HG03521 (cell line): ENCODE measurements at regions not wholly inside any gene's neighbourhood (a gene's known extent, or its start where the extent isn't known, plus 50 kb on each side); places are given as distances from the start of the nearest gene placed in this dataset.

Source experiments
- ATAC-seq: cut with Tn5 transposase; IDR thresholded peaks from one replicate; pipeline ENCODE4 v1.9.1; 2021; ENCODE audit warnings: mild to moderate bottlenecking, moderate library complexity; ENCODE audit not compliant: unreplicated experiment

DNA sequence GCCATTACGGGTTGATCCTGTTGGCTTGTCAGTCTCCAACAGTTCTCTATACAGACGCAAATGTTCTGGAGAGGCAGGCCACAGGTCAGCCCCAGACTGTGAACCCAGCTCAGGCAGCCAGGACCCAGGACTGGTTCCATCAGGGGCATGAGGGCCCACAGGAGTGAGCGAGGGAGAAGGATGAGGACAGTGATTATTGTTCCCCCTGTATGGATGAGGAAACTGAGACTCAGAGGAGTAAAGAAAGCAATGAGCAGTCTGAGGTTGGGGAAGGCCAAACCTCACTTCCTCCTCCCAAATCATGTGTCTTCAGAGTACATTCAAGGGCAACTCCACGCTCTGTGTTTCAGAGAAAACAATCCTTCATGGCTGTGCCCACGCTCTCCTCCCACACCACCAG lies 121.9 kb downstream of the RPLP1 start:
- ATAC-seq = no peak

DNA sequence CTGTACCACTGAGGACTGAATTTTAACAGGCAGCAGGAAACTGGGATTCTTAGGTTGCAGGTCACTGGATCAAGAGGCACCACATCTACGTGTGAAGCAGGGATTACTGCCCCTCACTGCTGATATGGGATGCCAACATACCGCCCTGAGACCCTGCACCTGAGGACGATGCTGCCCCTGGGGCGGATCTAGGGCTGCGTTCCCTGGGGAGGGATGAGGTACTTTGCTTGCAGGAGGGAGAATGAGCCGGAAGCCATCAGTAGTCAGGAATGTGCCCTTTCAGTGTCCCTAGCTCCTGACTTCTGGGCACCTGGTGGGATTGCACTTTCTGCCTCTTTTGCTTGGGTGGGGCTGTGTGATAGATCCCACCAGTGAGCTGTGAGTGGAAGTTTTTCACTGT lies 122.8 kb downstream of the RPLP1 start:
- ATAC-seq = no peak

DNA sequence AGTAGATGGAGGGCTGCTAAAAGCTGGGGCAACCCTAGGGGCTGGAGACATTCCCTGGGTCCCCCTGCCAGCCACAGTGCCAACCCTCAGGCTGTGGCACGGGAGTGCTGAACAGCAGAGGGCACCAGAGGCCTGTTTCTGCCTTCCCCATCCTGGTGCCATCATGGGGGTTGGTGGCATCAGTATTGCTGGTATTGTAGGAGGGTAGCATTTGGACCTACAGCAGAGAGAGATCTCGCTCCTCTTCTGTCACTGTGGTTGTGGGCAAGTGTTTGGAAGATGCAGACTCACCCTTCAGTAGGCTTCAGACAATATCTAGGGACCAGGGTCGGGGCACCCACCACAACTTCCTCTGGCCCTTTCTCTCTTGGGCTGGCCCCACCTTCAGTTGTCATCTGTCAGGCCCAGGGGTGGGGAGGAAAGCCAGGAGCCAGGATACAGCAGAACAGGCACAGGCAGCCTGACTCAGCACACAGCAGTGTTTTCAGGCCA lies 123.5 kb downstream of the RPLP1 start:
- ATAC-seq = no peak

DNA sequence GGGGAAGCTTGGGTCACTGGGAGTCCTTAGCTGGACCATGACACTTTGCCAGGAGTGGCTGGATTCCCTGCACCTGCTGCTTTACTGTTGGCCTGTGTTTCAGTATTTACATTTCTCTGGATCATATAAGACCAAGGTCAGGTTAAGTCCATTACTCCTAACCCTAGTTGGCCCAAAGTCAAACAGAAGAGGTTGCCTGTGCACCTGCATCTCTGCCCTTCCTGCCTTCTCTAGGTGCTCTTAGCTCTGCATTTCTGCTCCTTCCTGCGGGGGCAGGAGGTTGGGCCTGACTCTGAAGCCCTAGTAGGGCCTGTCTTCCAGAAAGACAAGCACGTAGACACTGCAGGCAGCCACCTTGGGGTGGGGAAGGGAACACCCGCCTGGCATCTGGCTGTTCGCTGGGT lies 124.3 kb downstream of the RPLP1 start:
- no peak for ATAC-seq

DNA sequence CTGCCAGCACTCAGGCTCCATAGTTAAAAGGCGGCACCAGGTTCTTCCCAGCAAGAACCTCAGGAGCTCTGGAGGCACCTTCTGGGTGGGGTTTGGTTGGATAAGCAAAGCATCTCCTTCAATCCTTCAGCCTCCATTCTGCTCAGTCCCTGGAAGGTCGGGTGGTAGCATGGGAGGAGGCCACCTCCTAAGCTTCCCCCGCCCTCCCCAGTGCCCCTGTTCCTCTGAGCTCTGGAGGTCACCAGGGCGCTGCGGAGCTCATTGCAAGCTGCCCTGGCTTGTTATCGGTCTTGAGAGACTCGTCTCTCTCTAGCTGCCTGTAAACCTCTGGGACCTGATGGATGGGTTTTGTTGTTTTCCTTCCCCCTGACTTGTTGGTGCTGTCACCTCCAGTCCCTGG lies 124.8 kb downstream of the RPLP1 start:
- no peak for ATAC-seq

DNA sequence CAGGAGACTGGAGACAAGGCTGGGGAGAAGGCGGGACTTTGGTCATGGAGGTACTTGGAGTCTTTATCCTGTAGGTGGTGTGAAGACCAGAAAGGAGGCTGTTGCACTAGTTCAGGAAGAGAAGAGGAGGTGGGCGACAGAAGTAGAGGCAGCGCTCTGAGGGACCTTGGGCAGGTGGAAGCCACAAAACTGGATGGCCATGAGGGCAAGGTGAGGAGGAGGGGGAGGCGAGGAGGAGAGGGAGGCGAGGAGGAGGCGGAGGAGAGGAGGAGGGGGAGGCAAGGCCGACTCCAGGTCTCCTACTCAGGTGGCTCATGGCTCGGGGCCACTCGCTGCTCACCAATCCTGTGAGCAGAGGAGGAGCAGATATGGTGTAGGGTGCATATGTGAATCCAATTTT lies 125.6 kb downstream of the RPLP1 start:
- no peak for ATAC-seq

DNA sequence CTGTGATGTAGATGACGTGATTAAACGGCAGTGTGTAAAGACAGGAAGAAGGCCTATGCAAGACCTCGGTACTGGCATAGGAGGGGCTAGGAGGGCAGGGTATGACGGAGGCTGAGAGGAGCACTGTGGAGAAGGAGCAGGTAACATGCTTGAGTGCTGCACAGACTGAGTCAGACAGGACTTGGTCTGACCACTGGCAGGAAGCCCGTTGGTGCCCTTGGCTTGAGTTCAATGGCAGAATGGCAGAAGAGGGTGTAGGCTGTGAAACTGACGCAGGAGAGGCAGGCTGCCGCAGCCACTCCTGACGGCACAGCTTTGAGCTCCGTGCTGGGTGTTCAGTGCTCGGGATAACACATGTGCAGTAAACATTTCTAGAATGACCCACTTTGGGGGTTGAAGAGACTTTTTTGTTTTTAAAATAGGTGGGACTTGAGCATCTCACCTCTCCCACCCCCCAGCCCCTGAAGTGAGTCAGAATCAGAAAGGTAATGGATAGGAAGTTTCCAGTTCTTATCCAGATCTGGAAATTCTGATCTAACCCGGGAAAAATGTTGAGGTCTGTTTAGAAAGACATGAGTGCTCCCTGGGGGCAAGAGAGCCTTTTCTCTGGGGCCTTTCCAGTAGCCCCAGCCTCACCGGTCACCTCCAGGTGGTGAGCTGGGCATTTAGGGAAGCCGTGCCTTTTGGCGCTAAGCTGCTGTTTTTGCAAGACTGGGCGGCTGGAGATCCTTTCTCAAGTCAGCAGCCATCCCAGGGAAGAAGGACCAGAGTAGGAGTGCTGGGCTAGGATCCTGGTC lies 126.4 kb downstream of the RPLP1 start:
- ATAC-seq = no peak

DNA sequence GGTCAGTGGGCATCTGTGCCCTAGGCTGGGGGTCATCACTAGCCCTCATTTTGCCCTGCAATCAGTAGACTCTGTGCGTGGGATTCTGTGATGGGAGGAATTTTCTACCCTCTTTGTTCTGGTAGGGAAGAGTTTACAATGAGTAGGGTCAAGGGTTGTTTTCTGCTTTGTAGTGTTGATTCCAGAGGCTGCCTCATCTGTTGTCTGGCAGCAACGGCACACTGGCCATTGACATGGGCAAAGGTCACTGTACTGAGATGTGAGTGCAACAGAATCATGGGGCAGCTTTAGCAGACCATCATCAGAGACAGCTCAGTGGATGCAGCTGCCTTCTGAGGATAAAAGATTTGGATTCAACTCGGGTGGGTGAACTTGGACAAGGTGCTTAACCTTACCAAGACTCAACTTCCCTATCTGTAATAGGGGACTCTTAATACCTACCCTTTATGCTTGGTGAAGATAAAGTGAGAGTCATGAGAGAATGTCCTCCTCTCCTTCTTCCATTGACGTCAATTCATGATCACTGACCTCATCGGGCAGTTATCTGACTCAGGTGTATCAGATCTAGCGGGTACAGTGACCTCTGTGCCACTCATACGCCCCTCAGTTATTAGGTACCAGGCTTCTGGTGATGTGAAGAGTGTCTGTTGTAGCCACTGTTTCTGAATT lies 127.5 kb downstream of the RPLP1 start:
- no peak for ATAC-seq

DNA sequence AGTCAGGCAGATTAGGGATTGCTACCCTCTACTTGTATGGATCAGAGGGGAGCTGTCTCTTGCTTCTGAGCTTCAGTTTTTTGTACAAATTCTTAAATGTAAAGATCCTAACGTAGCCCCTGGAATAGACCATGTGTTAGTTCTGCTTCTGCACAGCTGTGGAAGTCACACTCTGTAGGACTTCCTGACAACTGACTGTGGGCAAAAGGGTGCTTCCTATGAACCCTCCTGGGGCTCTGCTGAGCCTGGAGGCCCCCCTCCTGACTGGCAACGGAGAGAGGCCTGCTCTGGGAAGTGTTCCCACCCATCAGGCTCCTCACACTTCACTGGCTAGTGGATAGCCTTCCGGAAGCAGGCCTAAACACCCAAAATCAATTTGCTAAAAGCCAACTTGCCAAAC lies 131.0 kb downstream of the RPLP1 start:
- ATAC-seq = no peak

DNA sequence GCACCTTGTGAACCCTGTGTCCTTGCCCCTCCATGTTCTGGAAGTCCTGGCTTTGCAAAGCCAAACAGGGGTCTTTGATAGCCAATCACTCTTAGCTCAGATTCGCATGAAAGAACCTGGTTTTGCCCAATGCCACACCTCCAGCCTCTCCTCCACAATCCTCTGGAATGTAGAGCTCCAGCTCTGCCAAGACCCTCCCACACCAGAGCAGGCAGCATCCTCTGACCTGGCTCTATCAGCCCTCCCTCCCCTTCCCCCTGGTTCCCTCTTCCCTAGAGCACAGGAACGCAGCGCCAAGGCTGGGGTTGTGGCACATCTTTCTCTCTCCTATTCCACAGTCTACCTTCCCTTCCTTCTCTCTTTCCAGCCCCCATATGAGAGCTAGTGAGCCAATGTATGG lies 133.3 kb downstream of the RPLP1 start:
- ATAC-seq = no peak

DNA sequence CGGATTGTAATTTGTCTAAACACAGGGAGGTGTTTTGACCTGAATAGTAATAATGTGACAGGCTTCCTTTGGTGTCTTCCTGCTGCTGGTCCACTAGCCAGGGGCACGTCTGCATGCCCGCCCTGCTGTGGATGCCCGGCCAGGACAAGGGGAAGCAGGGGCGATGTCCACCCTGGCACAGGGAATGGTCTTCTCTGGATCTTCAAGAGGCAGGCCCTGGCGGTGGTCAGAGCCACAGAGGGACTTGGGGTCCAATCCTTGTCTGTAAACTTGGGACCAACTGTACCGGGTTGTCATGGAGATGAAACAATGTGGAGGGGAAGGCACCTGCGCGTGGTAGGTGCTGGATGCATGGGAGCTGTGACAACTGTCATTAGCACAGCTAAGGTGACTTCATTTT lies 134.1 kb downstream of the RPLP1 start:
- no peak for ATAC-seq

DNA sequence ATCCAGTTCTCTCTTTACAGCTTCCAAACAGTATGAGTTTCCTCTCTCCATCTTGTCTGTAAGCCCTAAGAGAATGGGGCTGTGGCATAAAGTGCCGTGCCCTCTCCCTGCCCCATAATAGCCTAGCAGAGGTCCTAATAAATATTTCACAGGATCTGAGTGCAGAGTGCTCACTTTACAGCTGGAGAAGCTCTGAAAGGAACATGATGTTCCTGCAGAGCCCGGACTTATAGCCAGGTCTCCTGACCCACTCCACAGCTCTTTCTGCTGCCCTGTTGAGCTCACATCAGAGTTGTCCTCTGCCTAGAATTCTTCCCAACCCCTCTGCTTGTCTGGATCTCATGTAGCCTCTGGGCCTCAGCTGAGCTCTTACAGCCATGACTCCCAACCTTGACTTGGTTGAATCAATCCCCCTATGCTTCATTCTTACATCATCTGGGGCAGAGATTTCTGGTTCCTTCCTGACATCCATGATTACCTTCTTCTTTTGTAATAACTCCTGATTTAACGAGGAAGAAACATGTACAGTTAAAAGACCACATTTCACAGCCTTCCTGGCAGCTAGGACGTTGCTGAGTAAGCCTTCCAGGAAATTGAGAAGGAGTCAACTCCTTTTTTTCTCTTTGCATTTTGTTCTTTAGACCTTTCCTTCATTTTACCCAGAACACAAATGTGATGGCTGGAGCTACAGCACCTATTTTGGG lies 135.3 kb downstream of the RPLP1 start:
- no peak for ATAC-seq

DNA sequence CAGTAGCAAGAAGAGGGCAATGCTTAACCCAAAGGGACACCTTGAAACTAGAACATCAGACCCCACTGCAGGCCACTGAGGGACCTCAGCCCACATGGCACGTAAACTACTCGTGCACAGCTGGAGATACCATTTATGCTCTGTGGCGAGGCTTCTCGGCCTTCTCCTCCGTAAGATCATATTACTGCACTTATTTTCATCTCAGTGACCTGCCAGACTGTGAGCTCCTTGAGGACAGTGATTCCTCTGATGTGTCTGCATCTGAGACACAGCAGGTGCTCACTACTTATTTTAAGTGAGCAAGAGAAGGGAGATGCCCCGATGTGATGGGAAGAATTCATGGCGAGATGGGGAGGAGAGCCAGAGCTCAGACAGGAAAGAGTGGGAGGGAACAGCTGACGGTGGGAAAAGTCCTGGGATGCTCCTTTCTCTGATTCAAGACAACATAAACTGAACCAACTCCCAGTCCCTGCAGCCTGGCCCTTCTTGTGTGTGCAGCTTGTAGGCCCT lies 137.6 kb downstream of the RPLP1 start:
- ATAC-seq = no peak

DNA sequence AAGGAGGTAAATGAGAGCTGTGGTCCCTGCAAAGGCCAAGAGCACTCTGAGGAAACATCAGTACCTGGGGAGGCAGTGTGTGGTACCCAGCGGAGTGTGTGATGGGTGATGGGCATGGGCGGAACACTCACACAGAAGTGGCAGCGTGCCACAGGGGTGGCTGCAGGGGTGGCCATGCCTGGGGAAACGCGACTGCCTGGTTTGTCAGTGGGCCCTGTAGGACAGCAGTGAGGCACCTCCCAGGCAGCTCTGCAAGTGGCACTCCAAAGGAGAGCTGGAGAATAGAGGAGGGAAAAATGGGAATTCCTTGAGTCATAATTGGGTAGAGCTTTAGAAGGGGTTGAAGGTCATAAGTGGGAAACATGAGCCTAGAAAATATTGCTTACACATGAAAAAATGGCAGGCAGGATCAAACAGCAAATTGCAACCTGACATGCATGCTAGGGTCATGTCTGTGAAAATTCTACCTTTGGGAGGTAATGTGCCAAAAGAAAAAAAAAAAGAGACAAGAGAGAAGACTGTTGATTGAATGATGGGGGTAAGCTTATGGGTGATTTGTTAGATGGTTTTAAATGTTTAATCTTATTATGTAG lies 138.4 kb downstream of the RPLP1 start:
- no peak for ATAC-seq

DNA sequence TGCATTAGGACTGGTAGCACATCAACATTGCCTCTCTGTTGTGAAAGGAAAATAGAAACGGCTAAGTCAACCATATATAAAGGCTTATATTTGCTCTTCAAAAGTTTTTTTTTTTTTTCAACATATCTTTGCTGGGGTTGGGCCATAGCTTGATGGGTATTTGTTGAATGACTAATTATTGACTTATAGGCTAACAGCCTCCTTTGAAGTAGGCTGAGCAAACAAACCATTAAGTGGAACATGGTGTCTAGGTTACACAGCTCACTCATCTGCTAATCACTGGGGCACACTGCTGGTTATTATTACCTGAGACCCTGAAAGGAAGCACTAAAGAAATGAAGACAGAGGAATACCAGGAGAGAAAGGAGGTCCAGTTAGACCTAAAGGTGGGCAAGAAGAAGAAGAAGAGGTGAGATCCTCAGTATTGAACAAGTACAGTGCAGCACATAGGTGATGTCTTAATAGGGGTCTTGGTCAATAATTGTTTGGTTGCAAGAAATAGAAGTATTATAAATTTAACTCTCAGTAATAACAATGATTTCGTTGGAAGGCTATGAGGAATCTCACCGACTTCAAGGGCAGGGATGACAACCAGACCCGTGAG lies 139.4 kb downstream of the RPLP1 start:
- no peak for ATAC-seq

DNA sequence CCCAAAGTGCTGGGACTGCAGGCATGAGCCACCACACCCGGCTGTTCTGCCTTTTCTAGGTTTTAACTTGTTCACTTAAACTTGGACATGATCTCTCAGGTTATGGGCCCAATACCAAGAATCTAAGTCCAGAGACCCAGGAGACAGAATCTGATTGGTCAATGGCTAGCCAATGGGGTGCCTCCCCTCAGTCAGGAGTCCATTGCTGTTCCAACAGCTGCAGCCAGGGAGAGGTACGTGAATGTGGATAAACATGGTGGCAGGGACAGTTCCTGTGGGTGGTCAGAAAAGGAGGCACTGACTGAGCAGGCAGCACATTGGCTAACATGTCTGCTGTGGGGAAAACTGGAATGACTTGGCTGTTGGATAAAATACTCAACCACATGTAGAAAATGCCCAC lies 140.3 kb downstream of the RPLP1 start:
- no peak for ATAC-seq

DNA sequence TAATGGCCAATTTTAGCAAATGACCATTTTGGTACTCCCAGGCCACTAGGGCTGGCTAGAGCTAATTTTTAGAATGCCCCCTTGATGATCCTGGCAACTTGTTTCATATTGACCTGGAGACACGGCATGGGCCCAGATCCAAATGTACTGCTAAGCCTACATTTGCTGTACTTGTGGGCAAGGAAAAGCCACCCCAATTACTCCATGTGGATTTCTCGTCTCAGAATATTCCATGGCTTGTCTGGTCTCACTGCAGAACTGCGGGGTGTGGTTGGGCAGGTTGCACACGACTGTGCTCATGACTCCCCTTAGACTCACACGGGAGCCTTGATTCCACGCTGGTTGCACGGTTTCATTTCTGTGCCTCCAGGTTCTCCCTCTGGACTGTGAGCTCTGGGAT lies 140.9 kb downstream of the RPLP1 start:
- ATAC-seq = no peak

DNA sequence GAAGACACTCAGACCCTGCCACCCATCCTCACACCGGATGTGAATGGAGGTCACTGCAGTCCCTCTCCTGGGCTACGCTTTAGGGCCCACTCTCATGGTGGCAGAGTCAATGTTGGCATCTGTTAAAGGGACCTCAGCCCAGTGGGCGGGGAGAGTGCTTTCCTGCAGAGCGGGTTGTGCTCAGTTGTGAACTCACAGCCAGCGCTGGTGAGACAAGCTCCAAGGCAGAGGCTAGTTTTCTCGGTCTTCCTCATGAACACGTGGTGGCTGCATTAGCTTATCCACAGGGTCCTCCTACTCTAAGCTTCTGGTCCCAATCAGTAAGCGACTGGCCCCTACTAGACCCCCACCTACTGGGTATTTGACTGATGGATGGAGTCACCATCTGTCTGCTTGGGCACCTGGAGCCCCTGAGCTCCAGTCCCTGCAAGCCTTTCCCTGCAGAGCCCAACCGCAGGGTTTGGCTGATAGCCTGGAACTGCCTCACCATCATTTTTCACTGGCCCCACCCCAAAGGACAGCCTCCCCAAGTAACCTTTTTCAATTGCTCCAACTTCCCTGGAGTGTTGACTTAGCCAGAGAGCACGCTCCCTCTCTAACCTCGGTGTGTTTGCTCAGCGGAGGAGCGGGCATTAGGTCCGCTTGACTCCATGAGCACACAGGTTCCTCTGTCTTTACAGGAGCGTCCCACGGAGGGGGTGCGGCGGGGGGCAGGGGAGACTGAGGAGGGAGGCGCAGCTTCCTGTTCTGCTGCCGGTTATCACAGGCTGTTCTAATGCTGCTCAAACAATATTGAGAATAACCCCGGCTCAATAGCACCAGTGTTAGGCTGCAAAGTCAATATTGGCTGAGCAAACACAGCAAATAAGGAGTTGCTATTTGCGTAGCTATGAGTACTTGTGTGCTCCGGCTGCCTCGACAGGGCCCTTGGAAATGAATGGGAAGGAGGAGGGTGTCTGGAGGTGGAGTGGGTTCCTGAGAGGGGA lies 141.7 kb downstream of the RPLP1 start:
- no peak for ATAC-seq

DNA sequence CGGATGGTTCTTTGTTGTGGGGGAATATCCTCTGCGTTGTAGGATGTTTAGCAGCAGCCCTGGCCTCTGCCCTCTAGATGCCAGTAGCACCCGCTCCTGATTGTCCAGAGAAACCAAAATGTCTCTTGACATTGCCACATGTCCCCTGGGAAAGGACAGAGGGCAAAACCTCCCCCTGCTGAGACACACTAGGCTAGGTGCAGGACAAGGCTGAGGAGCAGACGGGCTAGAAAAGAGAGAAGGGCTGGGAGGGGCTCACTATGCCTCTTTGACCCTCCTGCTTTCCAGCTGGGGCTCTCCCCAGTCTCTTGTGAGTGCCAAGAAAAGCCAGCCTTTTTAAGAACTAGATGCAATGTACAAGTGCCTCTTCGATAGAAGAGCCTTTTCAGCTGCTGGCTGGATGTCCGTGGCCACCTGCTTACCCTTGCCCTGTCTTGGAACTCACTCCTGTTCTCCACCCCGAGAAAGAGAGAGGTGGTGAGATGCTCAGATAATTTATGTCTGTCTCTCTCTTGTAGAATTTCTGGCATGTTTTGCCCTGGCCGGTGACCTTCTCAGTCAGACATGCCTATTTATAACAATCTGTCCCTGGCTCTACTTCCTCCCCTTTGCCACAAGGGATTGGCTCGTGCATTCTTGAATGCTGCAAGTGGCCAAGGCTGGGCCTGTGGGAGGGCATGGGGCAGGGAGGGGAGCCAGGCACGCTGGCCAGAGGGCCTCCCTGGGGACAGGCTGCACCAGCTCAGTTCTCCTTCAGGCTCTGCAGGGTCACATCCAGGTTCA lies 142.6 kb downstream of the RPLP1 start:
- no peak for ATAC-seq
